H4 (cell line): ENCODE measurements at regions not wholly inside any gene's neighbourhood (a gene's known extent, or its start where the extent isn't known, plus 50 kb on each side); places are given as distances from the start of the nearest gene placed in this dataset.

ENCODE experiments used
- DNase-seq: peaks from one replicate; pipeline ENCODE4 v3.0.0-alpha.2; 2015; ENCODE audit warnings: low spot score

DNA sequence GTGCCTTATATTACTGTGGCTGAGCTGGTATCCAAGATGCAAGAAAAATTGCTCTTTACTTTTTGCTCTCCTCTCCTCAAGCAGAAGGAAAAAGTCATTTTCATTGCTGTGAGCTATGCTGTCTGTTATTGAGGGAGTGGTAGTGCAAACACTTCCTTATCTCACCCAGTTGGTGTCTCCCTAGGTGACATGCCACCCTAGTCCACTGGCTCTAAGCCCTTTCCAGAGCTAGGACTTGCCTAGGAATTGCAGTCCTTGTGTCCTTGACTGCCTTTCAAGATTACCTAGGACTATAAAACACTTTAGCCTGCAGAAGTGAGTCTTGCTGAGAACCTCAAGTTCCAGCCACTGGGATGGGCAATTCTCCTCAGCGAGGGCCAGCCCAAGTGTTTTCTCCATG, 458.3 kb downstream of the MRPL39 start:
- no peak for DNase-seq

- no peak for DNase-seq
These were observed 467.9 kb downstream of the MRPL39 start for GRCh38 chr21:25139414-25139813.

GRCh38 chr21:25133939-25134338, 473.3 kb downstream of the MRPL39 start:
- peak; percentile 30 for DNase-seq

DNA sequence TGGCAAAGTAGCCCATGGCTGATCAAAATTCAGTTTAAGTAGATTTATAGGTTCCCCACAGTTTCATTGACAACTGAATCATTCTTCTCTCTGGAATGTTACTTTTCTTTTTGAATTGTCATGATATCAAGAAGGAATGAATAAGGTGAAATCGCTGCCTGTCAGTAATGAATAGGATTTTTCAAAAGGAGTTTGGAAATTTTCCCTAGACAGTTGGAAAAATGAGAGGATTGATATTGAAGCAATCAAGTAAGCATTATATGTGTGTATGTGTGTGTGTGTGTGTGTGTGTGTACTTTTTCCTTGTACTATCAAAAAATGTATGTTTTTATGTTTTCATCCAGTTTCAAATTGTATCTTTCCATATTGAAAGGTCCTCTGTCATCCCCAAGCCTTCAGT, 479.5 kb downstream of the MRPL39 start:
- DNase-seq: no peak

DNA sequence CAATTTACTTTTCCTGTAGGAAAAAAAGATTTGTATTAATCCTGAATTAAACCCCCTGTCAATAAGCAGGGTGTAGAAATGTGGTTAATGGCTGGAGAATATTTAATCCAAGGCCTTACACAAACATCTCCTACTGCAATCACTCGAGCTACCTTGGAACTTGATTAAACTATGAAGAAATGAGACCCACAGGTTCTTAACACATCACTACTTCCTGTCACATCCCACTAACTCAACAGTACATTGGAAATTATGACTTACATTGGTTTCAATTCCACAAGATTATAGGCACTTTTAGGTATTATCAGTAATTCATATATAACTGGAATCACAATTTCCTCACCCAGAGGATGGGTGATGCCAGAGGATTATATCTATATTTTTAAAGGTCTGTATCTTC, 480.3 kb downstream of the MRPL39 start:
- DNase-seq: no peak

- no peak for DNase-seq
These were observed 480.7 kb downstream of the MRPL39 start for GRCh38 chr21:25126564-25126963.

- no peak for DNase-seq
These were observed 488.6 kb downstream of the MRPL39 start for GRCh38 chr21:25118648-25119047.

DNA sequence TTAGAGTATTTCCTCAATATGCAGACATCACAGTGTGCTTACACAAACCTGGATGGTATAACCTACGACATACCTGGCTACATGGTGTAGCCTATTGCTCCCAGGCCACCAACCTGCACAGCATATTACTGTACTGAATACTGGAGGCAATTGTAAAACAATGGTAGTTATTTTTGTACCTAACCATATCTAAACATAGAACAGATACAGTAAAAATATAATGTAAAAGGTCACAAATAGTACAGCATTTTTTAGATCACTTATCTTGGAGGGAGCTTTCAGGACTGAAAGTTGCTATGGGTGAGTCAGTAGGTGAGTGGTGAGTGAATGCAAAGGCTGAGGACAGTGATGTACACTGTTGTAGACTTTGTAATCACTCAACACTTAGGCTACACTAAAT, 492.3 kb downstream of the MRPL39 start:
- DNase-seq: no peak

- peak; percentile 87 for DNase-seq
These were observed 499.6 kb downstream of the MRPL39 start for GRCh38 chr21:25107708-25108107.

DNA sequence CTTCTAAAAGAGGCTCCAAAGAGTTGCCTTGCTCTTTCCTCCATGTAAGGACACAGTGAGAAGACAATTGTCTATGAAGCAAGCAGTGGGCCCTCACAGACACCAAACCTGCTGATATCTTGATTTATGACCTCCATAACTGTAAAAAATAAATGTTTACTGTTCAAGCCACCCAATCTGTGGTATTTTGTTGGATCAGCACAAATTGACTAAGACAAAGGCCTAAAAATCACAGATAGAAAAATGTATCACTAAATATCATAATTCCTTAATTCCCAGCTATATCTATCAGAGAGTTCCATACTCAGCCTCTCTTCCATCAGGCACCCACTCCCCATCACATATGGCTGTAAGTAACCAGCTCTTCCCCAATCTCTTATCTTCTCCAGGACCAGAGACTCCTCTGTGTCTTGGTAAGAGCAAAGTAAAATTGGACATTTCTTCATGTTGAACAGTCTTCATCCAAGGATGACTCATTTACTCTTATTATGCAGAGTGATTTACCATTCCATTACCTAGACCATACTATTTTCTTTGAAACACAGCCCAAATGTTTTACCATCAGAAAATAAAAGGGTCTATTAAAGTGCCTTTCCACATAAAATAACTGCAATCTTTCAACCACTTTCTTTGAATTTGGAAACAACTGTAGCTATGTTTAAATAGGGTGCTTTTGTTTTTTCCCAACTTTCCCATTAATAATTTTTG, 503.6 kb downstream of the MRPL39 start:
- DNase-seq: no peak

DNA sequence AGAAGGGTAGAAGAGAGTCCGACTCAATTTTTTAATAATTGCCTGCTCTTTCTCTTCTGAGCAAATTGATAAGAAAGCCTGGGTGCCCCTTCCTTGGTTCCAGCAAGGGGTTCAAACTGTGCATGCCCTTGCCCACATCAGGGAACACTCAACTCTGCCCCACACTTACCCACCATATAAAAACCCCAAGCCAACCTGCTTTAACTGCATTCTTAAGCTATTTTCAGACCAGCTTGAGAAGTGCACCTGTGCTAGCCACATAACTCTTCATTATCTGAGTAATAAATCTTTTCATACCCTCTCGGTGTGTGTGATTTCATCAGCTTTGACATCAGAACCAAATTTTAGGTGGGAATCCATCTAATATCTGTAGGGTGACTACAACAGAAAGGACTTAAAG, 509.6 kb downstream of the MRPL39 start:
- no peak for DNase-seq

GRCh38 chr21:25094695-25095094, 512.6 kb downstream of the MRPL39 start:
- no peak for DNase-seq

GRCh38 chr21:25092441-25093011, 514.8 kb downstream of the MRPL39 start:
- no peak for DNase-seq

GRCh38 chr21:25081096-25081495, 526.2 kb downstream of the MRPL39 start:
- DNase-seq: no peak

DNA sequence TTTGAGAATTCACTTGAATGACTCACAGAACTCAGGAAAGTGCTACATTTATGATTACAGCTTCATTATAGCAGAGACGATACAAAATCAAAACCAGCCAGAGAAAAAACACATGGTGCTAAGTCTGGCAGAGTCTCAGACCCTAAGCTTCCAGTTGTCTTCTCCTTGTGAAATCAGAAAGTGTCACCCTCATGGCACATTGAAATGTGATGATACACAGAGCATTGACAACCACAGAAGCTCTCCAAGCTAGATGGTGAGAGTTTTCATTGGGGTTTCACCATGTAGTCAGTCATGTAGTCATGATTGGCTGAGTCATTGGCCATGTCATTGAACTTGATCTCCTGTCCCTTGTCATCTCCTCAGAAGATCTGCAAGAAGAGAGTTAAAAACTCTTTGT, 526.6 kb downstream of the MRPL39 start:
- no peak for DNase-seq

- DNase-seq: no peak
These were observed 527.1 kb downstream of the MRPL39 start for GRCh38 chr21:25080141-25080540.

DNA sequence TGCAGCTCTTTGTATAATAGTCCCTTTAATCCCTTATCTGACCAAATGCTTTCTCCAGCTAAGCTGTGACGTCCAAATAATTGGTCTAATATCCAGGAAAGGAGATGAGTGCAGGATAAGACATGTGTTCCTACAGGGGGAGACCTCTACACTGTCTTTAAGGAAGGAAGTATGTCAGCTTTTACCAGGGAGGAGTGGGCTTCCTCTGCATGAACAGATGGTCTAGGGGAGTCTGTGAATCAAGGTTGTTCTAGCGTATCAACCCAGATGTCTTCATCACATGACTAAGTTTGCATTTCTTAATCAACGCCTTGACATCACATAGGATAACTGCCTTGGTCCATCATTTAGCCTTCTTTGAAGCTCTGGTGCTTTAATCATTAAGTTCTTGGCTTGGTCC, 528.2 kb downstream of the MRPL39 start:
- DNase-seq: no peak

DNA sequence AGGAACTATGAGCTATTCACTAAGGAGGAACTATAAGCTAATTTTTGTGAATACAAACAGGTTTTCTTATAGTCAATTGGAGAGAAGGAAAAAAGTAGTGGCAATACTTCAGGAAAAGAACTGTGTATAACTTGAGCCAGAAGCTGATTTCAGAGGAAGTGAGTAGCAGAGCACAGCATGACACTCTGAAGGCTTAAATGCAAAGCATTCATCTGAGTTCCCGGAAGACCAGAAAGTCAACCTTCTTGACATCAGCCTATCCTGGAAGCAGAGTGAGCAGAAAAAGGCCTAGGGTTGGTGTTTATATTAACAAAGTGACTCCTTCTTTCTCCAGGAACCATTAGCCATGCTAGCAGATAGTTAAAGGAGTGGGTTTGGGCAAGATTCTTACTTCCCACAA, 545.2 kb downstream of the MRPL39 start:
- no peak for DNase-seq

- no peak for DNase-seq
These were observed 552.6 kb downstream of the MRPL39 start for GRCh38 chr21:25054689-25055088.

DNA sequence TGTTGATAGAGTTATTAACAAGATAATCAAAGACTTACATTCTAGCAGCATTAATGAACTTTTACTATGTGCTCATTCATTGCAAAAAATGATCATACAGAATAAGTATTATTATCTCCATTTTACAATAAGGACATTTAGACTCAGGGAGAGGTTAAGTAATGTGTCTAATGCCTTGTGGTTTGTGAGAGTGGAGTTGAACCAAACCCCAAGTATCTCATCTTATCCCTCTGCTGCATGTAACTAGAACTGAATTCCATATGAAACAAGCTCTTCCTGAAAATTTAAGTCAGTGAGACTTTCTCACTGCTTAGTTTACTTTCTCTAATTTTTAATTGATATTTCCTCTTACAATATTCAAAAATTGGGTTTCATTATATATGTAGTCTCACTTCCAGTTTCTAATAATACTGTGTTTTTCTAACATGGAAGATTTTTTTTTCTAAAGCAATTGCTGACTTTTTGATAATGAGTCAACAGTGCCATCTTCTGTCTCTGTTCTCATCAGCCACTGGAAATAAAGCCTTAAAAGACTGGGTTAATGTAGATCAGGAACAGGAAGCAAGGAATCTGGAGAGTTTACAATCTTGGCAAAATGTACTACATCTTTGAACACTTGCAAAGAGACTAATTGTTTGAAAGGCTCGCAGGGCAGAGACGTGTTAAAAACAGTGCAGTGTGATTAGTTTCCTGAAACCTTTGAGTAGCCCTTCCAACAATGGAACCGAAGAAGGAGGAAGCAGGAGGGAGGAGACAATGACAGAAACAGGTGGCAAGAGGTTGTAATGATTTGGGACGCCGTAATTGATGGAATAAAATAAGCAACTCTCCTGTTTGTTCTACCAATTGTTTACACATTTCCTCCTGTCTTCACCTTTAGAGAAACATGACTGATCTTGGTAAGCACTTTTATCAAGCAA, 567.6 kb downstream of the MRPL39 start:
- peak; percentile 42 for DNase-seq

DNA sequence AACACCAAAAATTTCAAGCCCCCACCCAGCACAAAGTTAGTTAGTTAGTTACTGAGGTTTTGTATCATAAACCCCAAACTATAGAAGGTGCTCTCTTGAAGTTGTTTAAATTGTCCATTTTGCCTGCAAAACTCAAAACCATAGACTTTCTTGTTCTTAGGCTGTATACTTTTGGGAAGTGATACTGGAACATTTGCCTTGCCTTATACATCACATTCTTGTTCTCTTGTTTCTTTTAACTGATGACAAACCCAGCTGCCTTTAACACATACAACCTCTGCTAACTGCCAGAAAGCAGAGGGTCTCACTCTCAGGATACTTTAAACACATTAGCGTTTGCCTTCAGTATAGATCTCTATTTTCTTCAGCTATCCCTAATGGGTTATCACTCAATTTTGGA, 570.5 kb downstream of the MRPL39 start:
- DNase-seq: no peak

- no peak for DNase-seq
These were observed 575.5 kb downstream of the MRPL39 start for GRCh38 chr21:25031750-25032149.

GRCh38 chr21:25029580-25029979, 577.7 kb downstream of the MRPL39 start:
- no peak for DNase-seq
